ENCODE measurements at regions not wholly inside any gene's neighbourhood (a gene's known extent, or its start where the extent isn't known, plus 50 kb on each side); places are given as distances from the start of the nearest gene placed in this dataset.
A peak's percentile ranks its signal among the peaks of the same experiment; 100 is the strongest.

DNA sequence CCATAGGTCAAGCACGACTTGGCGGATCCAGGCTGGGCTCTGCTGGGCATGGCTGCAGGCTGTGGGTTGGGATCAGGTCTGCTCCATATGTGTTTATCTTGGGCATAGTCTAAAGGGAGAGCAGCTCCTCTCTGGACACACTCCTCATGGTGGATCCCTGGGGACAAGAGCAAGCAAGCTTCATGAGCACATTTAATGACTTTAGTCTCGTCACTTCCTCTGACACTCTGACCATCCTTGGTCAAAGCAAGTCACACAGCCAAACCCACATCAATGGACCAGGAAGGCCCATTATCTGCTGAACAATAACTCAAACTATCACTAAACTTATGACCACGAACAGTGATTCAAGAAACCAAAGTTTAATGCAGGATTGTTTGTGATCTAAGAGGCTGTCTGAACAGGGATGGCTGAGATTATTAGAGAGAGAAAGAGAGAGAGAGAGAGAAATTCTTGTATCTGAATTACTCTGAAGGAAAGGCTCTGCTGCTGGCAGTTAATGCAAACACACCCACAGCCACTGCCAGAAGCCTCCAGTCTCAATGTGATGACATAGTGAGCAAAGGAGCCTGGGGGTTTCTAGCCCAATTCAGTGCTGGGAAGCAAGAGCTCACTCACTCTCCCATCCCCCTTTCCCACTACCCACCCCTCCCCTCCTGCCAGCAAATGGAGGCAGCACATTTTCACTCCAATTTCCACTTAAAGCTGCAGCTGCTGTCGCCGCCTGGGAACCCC is 490.2 kb upstream of the SULF2 start:
- peak; percentile 55 for DNase-seq

- no peak for DNase-seq
Observed at GRCh38 chr20:48273843-48274242, 488.6 kb upstream of the SULF2 start.

DNA sequence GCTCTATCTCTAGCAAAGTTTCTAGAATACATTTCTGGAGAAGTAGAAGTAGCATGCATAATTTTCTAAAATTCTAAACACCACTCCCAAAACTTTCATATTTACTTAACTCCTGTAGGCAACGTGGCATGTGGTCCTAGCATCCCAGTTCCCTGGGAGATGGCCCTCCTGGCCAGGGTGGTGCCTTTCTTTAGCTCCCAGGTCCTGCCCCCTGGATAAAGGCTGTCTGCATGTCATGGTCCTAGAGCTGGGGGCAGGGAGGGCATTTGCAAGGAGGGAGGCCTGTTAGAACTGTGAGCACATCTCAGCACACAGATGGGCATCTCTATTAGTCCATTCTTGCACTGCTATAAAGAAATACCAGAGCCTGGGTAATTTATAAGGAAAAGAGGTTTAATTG is 485.6 kb upstream of the SULF2 start:
- no peak for DNase-seq

- DNase-seq, result no peak
Observed at GRCh38 chr20:48267860-48268633, 482.8 kb upstream of the SULF2 start.

- no peak for DNase-seq
Observed at GRCh38 chr20:48266571-48266970, 481.3 kb upstream of the SULF2 start.

- DNase-seq, result no peak
Observed at GRCh38 chr20:48265791-48266190, 480.5 kb upstream of the SULF2 start.

- DNase-seq, result no peak
Observed at GRCh38 chr20:48262955-48263354, 477.7 kb upstream of the SULF2 start.

DNA sequence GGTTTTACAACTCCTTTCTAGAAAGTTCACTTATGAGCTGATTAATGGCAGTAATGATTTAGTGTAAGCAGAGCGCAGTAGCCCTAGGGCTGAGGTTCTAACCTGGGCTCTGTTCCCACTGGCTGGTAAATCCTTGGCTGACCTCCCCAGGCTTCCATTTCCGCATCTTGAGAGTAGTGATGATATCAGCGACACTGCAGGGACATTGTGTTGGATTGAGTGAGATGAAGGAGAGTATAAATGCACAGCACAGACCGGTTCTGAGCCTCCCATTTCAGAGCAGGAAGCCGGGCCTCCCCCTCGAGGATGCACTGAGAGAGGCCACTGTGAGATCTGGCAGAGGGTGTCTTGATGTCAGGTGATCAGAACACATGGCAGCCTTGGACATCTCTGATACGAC is 477.2 kb upstream of the SULF2 start:
- DNase-seq, result no peak

DNA sequence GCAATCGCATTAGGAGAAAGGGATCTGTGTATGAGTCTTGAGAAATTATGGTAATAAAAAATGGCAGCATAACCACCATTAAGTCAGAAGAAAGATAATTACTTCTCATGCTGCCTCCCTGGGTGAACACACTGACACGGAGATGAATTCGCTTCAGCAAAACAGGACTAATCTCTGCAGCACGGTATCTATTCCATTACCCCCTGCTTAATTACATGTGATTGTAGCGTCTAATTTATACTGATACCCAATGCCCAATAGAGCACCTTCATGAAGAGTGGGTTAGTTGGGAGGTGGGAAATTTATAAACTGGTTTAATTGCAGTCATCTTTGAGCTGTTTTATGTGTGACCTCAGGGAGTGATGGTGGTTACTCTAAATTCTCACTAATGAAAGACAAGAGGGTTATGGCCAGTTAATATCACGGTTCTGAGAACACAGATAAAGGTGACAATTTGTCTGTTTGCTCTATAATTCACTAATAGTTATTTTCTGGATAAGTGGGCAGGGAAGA is 476.2 kb upstream of the SULF2 start:
- DNase-seq, result no peak

- DNase-seq, result no peak
Observed at GRCh38 chr20:48260129-48260756, 475.0 kb upstream of the SULF2 start.

- DNase-seq, result no peak
Observed at GRCh38 chr20:48259456-48259855, 474.2 kb upstream of the SULF2 start.

DNA sequence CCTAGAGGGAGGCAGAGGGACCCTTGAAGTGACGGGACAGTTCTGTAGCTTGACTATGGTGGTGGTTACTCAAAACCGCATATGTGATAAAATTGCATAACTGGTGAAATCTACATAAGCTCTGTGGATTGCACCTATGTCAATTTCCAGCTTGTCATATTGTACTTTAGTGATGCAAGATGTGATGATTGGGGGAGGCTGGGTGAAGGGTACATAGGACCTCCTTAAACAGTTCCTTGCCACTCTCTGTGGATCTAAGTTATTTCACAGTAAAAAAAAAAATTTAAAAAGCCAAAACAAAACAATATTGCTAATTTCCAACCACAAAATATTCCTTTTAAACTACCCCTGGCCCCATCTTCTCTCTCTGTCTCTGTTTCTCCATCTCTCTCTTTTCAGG is 472.6 kb upstream of the SULF2 start:
- no peak for DNase-seq

GRCh38 chr20:48247961-48248360 is 462.7 kb upstream of the SULF2 start:
- no peak for DNase-seq

- no peak for DNase-seq
Observed at GRCh38 chr20:48246061-48246790, 460.9 kb upstream of the SULF2 start.

- DNase-seq, result no peak
Observed at GRCh38 chr20:48242623-48243022, 457.3 kb upstream of the SULF2 start.

DNA sequence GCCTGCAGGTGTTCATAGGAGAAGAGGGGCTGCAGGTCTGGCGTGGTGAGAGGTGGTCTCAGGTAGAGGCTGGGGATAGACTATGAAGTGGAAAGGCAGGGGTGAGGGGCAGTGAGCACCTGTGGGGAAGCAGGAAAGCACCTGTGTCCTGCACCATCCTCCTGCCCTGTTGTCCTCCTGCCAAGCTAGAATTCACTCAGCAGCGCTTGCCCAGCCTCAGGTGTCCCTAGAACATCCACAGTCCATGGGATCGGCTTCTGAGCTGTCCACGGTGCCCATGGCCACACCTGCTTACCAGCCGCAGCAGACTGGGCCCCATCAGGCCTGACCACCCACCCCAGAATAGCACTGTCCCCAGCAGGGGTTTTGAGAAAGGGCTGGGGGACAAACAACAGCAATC is 456.2 kb upstream of the SULF2 start:
- no peak for DNase-seq

GRCh38 chr20:48238781-48239180 is 453.5 kb upstream of the SULF2 start:
- no peak for DNase-seq

- DNase-seq, result no peak
Observed at GRCh38 chr20:48238326-48238725, 453.0 kb upstream of the SULF2 start.

DNA sequence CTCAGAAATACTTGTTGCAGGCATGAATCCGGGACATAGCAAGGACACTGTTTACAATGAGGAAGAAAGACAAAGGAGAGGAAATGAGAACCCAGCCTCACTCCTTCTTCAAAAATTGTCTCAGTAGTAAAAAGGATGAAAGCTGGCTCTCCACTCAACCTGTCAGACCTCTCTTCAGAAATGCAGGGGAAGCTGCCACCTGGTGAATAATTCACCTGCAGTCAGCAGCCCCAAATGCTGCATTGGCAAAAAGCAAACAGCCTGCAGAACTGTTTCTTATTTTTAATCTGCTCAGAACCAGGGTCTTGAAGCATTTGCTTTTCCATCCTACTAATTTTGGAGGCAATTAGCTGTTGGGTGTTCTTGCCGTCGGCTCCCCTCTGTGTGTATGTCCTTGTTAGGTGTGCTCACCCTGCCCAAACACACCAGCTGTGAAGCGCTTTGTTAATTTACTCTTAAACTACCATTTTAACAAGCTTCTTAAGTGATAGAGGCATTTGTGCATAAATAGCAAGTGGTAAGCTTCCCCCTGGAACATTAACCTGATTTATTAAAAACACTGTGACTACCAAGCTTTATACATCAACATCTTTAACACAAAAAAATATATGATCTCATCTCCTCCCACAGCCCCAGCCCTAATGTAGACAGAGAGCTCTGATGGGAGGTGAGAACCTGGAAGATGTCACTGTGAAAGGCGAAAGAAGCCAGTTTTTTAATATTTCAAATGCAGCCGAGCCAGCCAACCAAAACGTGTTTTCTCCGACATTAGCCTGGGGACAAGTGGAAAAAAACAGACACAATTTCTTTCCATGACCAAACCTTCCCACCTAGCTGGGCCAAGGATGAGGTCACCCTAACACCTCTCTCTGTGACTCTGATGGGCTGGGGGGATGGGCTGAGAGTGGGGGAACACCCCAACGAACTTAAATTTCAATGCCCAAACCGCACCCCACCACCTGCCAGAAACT is 451.0 kb upstream of the SULF2 start:
- peak; percentile 66 for DNase-seq

GRCh38 chr20:48234951-48235350 is 449.7 kb upstream of the SULF2 start:
- DNase-seq, result no peak
